ENCODE measurements at regions not wholly inside any gene's neighbourhood (a gene's known extent, or its start where the extent isn't known, plus 50 kb on each side); places are given as distances from the start of the nearest gene placed in this dataset.

- Histone ChIP-seq H3K79me2 (ENCODE audit: low read length) (no peaks in the 10 kb centered on the region), H3K9me3 (replicated peaks; ENCODE audit: insufficient read depth, low read length) (no peaks in the 10 kb centered on the region), H3K27ac (ENCODE audit: low read length) (no peak overlapping the region), H3K4me1 (ENCODE audit: low read length) (peaks cover 14% of the 10 kb centered on the region), H3K4me3 (ENCODE audit: low read length) (no peak overlapping the region), H3K4me2 (ENCODE audit: low read depth, low read length) (no peak overlapping the region), H2AFZ (ENCODE audit: low read length) (no peak overlapping the region), H3K9me2 (replicated peaks; ENCODE audit: insufficient read depth, low read length) (no peaks in the 10 kb centered on the region), H3F3A (ENCODE audit: insufficient read depth, low read length) (no peaks in the 10 kb centered on the region; the same call in 1 of the 2 replicates), H4K20me1 (ENCODE audit: insufficient read depth, low read length) (no peaks in the 10 kb centered on the region), H3K36me3 (replicated peaks; ENCODE audit: insufficient read depth, low read length) (no peaks in the 10 kb centered on the region), H3K27me3 (replicated peaks; ENCODE audit: insufficient read depth, low read length) (no peaks in the 10 kb centered on the region), H3K9ac (ENCODE audit: low read length) (no peak overlapping the region)
- DNase-seq, result no peak
- no peak for TF ChIP-seq EZH2phosphoT487 (IDR thresholded peaks at IDR 0.05; ENCODE audit: low read length)
- no peak for TF ChIP-seq EZH2 (optimal IDR thresholded peaks at IDR 0.05; ENCODE audit: low read depth, low read length)
- no peak for TF ChIP-seq CTCF (IDR thresholded peaks at IDR 0.05; ENCODE audit: low read length)
These were observed 213.1 kb downstream of the RNF144B start for GRCh38 chr6:18600255-18600654.

- DNase-seq, result no peak
- Histone ChIP-seq H3K9ac (ENCODE audit: low read length) (no peak overlapping the region), H3K4me2 (ENCODE audit: low read depth, low read length) (no peak overlapping the region), H3F3A (ENCODE audit: insufficient read depth, low read length) (no peaks in the 10 kb centered on the region), H2AFZ (ENCODE audit: low read length) (no peak overlapping the region), H3K27me3 (replicated peaks; ENCODE audit: insufficient read depth, low read length) (no peaks in the 10 kb centered on the region), H4K20me1 (ENCODE audit: insufficient read depth, low read length) (no peaks in the 10 kb centered on the region), H3K9me3 (replicated peaks; ENCODE audit: insufficient read depth, low read length) (no peaks in the 10 kb centered on the region), H3K27ac (ENCODE audit: low read length) (no peak overlapping the region), H3K4me1 (ENCODE audit: low read length) (peaks cover 2% of the 10 kb centered on the region; the same call in 1 of the 2 replicates), H3K4me3 (ENCODE audit: low read length) (no peak overlapping the region), H3K79me2 (ENCODE audit: low read length) (no peaks in the 10 kb centered on the region), H3K36me3 (replicated peaks; ENCODE audit: insufficient read depth, low read length) (no peaks in the 10 kb centered on the region), H3K9me2 (replicated peaks; ENCODE audit: insufficient read depth, low read length) (no peaks in the 10 kb centered on the region)
- no peak for TF ChIP-seq EZH2 (optimal IDR thresholded peaks at IDR 0.05; ENCODE audit: low read depth, low read length)
- TF ChIP-seq CTCF (IDR thresholded peaks at IDR 0.05; ENCODE audit: low read length), result no peak
- no peak for TF ChIP-seq EZH2phosphoT487 (IDR thresholded peaks at IDR 0.05; ENCODE audit: low read length)
These were observed 214.4 kb downstream of the RNF144B start for GRCh38 chr6:18601516-18602020.

GRCh38 chr6:18602931-18603330 is 215.8 kb downstream of the RNF144B start:
- H3K4me2 ChIP-seq (ENCODE audit: low read depth, low read length), result no peak overlapping the region
- H2AFZ ChIP-seq (ENCODE audit: low read length), result no peak overlapping the region
- H3K9me3 ChIP-seq (replicated peaks; ENCODE audit: insufficient read depth, low read length), result no peaks in the 10 kb centered on the region
- DNase-seq, result no peak
- no peak for TF ChIP-seq EZH2 (optimal IDR thresholded peaks at IDR 0.05; ENCODE audit: low read depth, low read length)
- no peak for TF ChIP-seq CTCF (IDR thresholded peaks at IDR 0.05; ENCODE audit: low read length)
- no peak for TF ChIP-seq EZH2phosphoT487 (IDR thresholded peaks at IDR 0.05; ENCODE audit: low read length)
- H3K27ac ChIP-seq (ENCODE audit: low read length), result no peak overlapping the region
- H3K9ac ChIP-seq (ENCODE audit: low read length), result no peak overlapping the region
- no peaks in the 10 kb centered on the region for H3K9me2 ChIP-seq (replicated peaks; ENCODE audit: insufficient read depth, low read length)
- no peaks in the 10 kb centered on the region for H3F3A ChIP-seq (ENCODE audit: insufficient read depth, low read length)
- H3K36me3 ChIP-seq (replicated peaks; ENCODE audit: insufficient read depth, low read length), result no peaks in the 10 kb centered on the region
- no peak overlapping the region for H3K4me3 ChIP-seq (ENCODE audit: low read length)
- no peaks in the 10 kb centered on the region for H3K4me1 ChIP-seq (ENCODE audit: low read length)
- H4K20me1 ChIP-seq (ENCODE audit: insufficient read depth, low read length), result no peaks in the 10 kb centered on the region
- no peaks in the 10 kb centered on the region for H3K27me3 ChIP-seq (replicated peaks; ENCODE audit: insufficient read depth, low read length)
- no peaks in the 10 kb centered on the region for H3K79me2 ChIP-seq (ENCODE audit: low read length)

All from MM.1S (cell line).